HEK293 (cell line): ENCODE measurements at regions not wholly inside any gene's neighbourhood (a gene's known extent, or its start where the extent isn't known, plus 50 kb on each side); places are given as distances from the start of the nearest gene placed in this dataset.

Experiments
- CTCF ChIA-PET: fragments of 350-600 bp; formaldehyde crosslinking; extraction: SDS; loops from one replicate; lab custom pipeline; 2021; ENCODE audit warnings: antibody characterized with exemption; lab: Yijun Ruan, JAX
- POLR2A ChIA-PET: fragments of 300-600 bp; formaldehyde crosslinking; extraction: SDS; loops from one replicate; lab custom pipeline; 2020; ENCODE audit warnings: antibody characterized with exemption, inconsistent platforms; lab: Yijun Ruan, JAX
- H3K27ac ChIP-seq: fragments of 200-500 bp; sonication (Bioruptor generic); 2 replicates; pipeline ENCODE4 v1.5.1; 2014; ENCODE audit warnings: low read depth, low read length, control low read depth, inconsistent platforms; ENCODE audit errors: extremely low read depth
- H3K36me3 ChIP-seq, 2 experiments: fragments of 200-500 bp in 1 of 2; sonication (Bioruptor generic) in 1 of 2; 1 replicate in 1 of 2; 2 replicates in 1 of 2; pipeline ENCODE4 v1.5.1; 2014 to 2017; ENCODE audit warnings: inconsistent platforms in 2 of 2, low read length in 2 of 2; ENCODE audit not compliant: control insufficient read depth in 2 of 2, insufficient read depth in 1 of 2
- H3K4me1 ChIP-seq: fragments of 200-500 bp; sonication (Bioruptor generic); 2 replicates; pipeline ENCODE4 v1.5.1; 2014; ENCODE audit warnings: mild to moderate bottlenecking, low read length, inconsistent platforms; ENCODE audit not compliant: control insufficient read depth, insufficient read depth
- H3K4me3 ChIP-seq: 2 replicates; pipeline ENCODE4 v1.5.1; 2011; ENCODE audit warnings: low read depth, mild to moderate bottlenecking, control low read depth, low read length, moderate library complexity
- H3K9me3 ChIP-seq: fragments of 200-500 bp; sonication (Bioruptor generic); 2 replicates; pipeline ENCODE4 v1.5.1; 2014; ENCODE audit warnings: low read depth, low read length, inconsistent platforms; ENCODE audit not compliant: control insufficient read depth, insufficient read depth
- SP2 ChIP-seq: fragments of 450-650 bp; formaldehyde crosslinking; IDR thresholded peaks from 2 replicates; pipeline ENCODE4 v1.5.1; 2016; ENCODE audit warnings: missing biosample characterization, missing genetic modification characterization
- TSHZ1 ChIP-seq: fragments of 450-650 bp; formaldehyde crosslinking; IDR thresholded peaks from 2 replicates; pipeline ENCODE4 v1.5.1; 2016; ENCODE audit warnings: missing biosample characterization, missing genetic modification characterization, borderline replicate concordance
- ZNF202 ChIP-seq: fragments of 450-650 bp; formaldehyde crosslinking; IDR thresholded peaks from 2 replicates; pipeline ENCODE4 v1.5.1; 2016; ENCODE audit warnings: missing biosample characterization, missing genetic modification characterization, borderline replicate concordance
- ZNF433 ChIP-seq: fragments of 450-650 bp; formaldehyde crosslinking; IDR thresholded peaks from 2 replicates; pipeline ENCODE4 v1.5.1; 2016; ENCODE audit warnings: missing biosample characterization, missing genetic modification characterization, low read depth
- ZNF549 ChIP-seq: fragments of 450-650 bp; IDR thresholded peaks from 2 replicates; pipeline ENCODE4 v1.5.1; 2018; ENCODE audit warnings: missing biosample characterization, missing genetic modification characterization, mild to moderate bottlenecking, inconsistent platforms, moderate library complexity
- ZNF580 ChIP-seq: fragments of 450-650 bp; formaldehyde crosslinking; IDR thresholded peaks from 2 replicates; pipeline ENCODE4 v1.5.1; 2016; ENCODE audit warnings: missing biosample characterization, missing genetic modification characterization
- ZNF837 ChIP-seq: fragments of 450-650 bp; formaldehyde crosslinking; IDR thresholded peaks from 2 replicates; pipeline ENCODE4 v1.5.1; 2016; ENCODE audit warnings: missing biosample characterization, missing genetic modification characterization
- TF ChIP-seq, protein P1 (sequence below): fragments of 450-650 bp; formaldehyde crosslinking; conservative IDR thresholded peaks from 2 replicates; pipeline ENCODE4 v1.5.1; 2016; ENCODE audit warnings: low read depth, missing biosample characterization, missing genetic modification characterization
- TF ChIP-seq, protein P2 (sequence below): fragments of 450-650 bp; formaldehyde crosslinking; IDR thresholded peaks from 2 replicates; pipeline ENCODE4 v1.5.1; 2016; ENCODE audit warnings: missing biosample characterization, missing genetic modification characterization

DNA sequence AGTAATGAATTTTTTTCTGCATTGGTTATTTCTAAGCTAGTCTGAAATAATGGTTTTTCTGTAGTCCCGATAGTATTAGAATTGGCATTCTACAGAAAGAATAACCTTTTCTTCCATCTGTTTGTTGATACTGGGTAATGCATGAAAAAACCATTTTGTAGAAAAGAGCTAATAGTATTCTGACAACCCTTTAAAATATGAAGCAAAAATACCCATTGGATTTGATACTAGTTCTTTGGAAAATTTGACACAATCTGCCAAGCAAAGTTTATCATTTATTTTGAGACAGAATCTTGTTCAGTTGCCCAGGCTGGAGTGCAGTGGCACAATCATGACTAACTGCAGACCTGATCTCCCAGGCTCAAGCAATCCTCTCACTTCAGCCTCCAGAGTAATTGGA lies 366.8 kb upstream of the MON1B start:
- no peak overlapping the region for H3K4me3 ChIP-seq
- TF ChIP-seq ZNF837 (tag by site-specific recombination) (no peak), ZNF549 (tag by site-specific recombination) (no peak), ZNF433 (tag by site-specific recombination) (no peak), SP2 (tag by site-specific recombination) (no peak), ZNF202 (tag by site-specific recombination) (no peak), ZNF580 (tag by site-specific recombination) (no peak)
- TF ChIP-seq, protein P1, sequence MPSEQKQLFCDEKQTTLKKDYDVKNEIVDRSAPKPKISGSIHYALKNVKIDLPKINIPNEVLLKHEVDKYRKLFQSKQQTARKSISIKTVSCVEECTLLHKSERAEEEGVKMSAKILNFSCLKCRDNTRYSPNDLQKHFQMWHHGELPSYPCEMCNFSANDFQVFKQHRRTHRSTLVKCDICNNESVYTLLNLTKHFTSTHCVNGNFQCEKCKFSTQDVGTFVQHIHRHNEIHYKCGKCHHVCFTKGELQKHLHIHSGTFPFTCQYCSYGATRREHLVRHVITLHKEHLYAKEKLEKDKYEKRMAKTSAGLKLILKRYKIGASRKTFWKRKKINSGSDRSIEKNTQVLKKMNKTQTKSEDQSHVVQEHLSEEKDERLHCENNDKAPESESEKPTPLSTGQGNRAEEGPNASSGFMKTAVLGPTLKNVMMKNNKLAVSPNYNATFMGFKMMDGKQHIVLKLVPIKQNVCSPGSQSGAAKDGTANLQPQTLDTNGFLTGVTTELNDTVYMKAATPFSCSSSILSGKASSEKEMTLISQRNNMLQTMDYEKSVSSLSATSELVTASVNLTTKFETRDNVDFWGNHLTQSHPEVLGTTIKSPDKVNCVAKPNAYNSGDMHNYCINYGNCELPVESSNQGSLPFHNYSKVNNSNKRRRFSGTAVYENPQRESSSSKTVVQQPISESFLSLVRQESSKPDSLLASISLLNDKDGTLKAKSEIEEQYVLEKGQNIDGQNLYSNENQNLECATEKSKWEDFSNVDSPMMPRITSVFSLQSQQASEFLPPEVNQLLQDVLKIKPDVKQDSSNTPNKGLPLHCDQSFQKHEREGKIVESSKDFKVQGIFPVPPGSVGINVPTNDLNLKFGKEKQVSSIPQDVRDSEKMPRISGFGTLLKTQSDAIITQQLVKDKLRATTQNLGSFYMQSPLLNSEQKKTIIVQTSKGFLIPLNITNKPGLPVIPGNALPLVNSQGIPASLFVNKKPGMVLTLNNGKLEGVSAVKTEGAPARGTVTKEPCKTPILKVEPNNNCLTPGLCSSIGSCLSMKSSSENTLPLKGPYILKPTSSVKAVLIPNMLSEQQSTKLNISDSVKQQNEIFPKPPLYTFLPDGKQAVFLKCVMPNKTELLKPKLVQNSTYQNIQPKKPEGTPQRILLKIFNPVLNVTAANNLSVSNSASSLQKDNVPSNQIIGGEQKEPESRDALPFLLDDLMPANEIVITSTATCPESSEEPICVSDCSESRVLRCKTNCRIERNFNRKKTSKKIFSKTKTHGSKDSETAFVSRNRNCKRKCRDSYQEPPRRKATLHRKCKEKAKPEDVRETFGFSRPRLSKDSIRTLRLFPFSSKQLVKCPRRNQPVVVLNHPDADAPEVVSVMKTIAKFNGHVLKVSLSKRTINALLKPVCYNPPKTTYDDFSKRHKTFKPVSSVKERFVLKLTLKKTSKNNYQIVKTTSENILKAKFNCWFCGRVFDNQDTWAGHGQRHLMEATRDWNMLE, result no peak
- TF ChIP-seq, all 188 proteins: peak for 0
- no peaks in the 10 kb centered on the region for H3K36me3 ChIP-seq
- H3K9me3 ChIP-seq, result no peaks in the 10 kb centered on the region
- H3K4me1 ChIP-seq, result no peaks in the 10 kb centered on the region
- ChIA-PET POLR2A (no interaction called here), CTCF (no interaction called here)
- H3K27ac ChIP-seq, result no peak overlapping the region

GRCh38 chr16:76824791-76825190 lies 366.2 kb upstream of the MON1B start:
- POLR2A ChIA-PET, result no interaction called here

More at GRCh38 chr16:76824791-76825190, 366.2 kb upstream of the MON1B start:
- Histone ChIP-seq H3K4me3 (no peak overlapping the region), H3K36me3 (no peaks in the 10 kb centered on the region), H3K27ac (no peak overlapping the region), H3K9me3 (no peaks in the 10 kb centered on the region), H3K4me1 (no peaks in the 10 kb centered on the region)
- CTCF ChIA-PET, result no interaction called here
- TF ChIP-seq TSHZ1 (tag by site-specific recombination), result no peak
- TF ChIP-seq, protein P2, sequence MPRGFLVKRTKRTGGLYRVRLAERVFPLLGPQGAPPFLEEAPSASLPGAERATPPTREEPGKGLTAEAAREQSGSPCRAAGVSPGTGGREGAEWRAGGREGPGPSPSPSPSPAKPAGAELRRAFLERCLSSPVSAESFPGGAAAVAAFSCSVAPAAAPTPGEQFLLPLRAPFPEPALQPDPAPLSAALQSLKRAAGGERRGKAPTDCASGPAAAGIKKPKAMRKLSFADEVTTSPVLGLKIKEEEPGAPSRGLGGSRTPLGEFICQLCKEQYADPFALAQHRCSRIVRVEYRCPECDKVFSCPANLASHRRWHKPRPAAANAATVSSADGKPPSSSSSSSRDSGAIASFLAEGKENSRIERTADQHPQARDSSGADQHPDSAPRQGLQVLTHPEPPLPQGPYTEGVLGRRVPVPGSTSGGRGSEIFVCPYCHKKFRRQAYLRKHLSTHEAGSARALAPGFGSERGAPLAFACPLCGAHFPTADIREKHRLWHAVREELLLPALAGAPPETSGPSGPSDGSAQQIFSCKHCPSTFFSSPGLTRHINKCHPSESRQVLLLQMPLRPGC (tag by site-specific recombination), result no peak
